ENCODE measurements at regions not wholly inside any gene's neighbourhood (a gene's known extent, or its start where the extent isn't known, plus 50 kb on each side); places are given as distances from the start of the nearest gene placed in this dataset.

DNA sequence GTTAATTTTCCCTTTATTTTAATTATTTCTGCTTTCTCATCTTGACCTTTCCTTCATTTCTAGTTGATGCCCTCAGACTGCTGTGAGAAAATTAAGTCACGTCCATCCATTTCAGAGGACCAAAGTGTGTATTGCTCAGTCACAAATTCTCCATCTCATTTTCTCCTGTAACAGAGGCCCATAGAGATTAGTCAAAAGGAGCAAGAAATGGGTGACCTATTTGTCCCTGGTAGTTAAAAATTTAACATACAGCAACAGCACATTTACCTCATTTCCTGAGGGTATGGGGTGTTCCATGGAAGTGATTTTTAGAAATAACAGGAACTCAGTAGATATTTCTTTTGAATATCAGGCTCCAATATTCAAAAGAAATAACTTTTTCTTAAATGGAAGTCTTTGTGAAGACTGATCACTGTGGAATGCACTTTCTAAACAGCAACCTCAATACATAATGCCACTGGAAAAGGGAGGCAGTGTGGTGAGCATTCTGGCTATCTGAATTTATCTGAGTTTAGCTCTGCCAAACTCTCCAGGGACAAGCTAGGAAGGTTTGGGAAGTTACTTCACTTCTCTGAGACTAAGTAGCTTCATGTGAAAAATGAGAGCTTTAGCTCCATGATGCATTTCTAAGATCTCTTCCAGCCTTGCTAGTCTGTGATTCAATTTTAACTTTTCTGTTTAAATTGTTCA is 808.2 kb downstream of the SQOR start:
- DNase-seq = no peak

GRCh38 chr15:46450112-46450809 is 815.4 kb downstream of the SQOR start:
- no peak for DNase-seq

GRCh38 chr15:46450810-46451182 is 816.0 kb downstream of the SQOR start:
- no peak for DNase-seq

GRCh38 chr15:46452297-46452820 is 817.5 kb downstream of the SQOR start:
- DNase-seq = no peak

DNA sequence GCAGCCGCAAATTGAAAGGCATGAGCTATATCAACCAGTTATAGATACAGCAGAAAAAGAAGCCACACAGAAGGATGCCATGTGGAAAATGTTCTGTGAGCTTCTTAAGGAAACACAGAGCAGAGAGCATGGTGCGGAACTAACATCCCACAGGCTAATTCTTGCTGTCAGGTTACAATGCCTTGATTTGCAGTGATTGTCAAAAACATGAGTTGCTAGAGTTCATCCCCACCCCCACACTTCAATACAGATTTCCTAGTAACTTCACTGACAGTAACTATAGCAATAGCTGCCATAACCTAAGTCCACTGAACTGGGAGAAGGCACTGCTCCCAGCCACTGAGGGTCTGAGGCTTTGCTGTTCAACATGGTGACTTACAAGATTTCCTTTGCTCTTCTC is 821.6 kb downstream of the SQOR start:
- DNase-seq = no peak

DNA sequence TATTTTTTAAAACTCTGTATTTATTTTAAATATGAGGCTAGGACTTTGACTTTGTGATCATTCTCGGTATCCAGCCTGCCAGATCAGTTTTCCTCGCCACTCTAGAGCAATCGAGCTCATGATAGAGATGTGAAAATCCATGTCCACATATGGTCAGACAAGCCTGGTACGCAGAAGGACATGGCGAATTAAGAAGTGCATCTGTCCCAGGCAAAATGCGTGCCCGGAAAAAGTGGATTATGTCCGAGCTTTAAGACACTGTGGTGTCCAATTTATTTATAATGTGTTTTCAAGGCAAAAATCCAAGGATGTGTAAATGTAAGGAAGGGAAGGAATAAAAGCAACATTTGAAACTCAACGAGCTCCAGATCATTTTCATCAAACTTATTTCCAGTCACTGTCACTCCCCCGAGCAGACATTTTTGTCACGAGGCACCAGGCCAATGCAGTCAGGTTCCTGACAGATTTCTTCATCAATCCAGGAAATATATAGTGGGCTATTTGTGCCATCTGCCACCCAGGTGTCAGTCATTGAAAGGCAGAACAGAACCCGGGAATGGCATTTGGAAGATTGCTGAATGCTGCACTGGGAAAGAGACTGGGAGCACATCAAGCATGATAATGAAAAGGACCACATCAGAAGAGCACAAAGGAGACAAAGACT is 825.7 kb downstream of the SQOR start:
- no peak for DNase-seq

GRCh38 chr15:46461416-46461815 is 826.6 kb downstream of the SQOR start:
- DNase-seq = no peak

GRCh38 chr15:46467041-46467440 is 832.2 kb downstream of the SQOR start:
- no peak for DNase-seq

- DNase-seq = no peak
These were observed 836.3 kb downstream of the SQOR start for GRCh38 chr15:46471096-46471495.

DNA sequence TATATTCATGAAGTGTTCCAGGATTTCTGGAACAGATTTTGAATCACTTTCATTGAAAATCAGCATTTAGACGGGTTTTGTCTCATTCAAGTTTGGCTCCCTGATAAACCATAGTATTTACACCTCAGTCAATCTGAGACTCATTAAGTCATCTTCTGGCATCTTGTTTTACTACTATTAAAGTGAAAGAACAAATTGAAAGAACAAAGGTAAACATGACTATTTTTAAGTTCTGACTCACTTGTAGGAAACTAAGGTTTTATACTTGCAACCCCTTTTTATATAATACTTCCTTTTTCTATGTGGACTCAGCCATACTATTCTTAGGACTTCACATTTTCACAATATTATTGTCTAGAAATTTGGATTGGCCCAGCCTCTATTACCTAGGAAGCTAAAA is 854.4 kb downstream of the SQOR start:
- no peak for DNase-seq

DNA sequence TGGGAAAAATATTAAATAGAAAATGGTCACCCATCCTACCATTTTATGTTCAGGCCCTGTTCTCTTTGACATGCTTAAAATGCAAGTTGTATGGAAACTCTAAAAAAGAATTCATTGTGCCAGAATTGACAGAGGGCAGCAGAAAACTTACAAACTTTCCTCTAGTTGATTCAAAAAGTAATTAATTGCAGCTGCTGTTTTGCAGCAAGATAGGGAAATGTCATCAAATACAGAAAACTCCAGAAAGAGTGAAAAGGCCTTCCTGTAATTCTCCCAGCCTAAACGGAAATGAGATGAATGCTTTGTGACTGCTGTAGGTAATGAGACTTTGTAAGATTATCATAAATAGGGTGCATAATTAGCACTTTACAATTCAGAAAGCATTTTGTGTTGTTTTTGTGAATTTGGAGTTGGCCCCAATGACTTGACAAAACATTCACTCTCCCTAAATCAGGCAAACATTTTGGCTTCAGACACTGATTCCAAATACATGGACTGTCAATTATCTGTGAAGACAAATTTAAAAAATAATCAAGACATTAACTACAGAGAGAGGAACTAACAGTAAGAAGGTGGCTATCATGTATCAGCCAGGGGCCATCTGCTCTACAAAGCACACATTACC is 861.8 kb downstream of the SQOR start:
- no peak for DNase-seq

GRCh38 chr15:46502667-46503066 is 867.8 kb downstream of the SQOR start:
- no peak for DNase-seq

GRCh38 chr15:46518381-46518780 is 883.6 kb downstream of the SQOR start:
- DNase-seq = no peak

DNA sequence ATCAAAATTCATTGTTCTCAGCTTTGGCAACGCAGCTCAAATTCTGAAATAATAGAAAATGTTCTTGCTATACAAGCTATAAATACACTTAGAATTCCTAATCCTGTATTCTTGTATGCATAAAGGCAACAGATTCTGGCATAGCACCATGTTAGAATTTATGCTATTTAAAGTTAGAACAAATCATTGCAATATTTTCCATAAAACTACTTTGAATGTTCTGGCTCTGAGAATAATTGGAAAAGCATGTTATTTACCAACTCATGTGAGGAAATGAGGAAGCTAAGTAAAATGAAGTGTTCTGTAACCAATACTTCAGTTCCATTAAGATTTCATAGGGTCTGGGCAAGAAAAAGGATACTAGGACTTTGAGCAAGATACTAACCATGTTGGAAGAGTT is 888.9 kb downstream of the SQOR start:
- no peak for DNase-seq

DNA sequence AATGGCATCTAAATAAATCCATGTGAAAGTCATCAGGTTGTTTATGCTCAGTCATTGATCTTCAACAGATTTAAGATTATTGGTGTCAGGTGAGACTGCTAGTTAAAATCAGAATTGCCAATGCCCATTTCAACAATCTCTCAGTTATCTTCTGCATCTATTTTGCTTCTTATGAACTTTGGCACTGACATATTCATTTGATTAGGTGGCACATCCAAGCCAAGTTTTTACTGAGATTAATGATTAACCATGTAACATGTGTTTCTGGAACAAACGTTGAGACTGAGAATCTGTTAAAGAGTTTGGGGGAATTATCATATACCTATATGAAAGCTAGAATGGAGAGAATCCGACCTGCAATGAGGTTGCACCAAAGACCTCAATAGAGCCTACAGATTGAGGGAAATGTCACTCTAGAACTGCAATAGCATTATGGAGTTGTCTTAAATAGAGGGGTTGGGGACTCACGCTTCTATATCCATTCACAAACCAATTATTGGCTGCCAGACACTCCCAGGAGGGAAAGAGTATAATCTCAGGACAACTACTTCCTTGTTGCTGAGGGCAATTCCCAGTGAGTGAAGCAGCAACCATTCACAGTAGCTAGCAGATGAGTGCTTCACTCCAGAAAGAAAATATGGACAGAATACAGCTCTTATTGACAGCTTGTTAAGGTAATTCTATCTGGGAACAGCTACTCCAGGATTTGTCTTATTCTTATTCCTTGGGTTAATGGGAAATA is 891.3 kb downstream of the SQOR start:
- DNase-seq = no peak

- DNase-seq = no peak
These were observed 891.9 kb downstream of the SQOR start for GRCh38 chr15:46526726-46527110.

DNA sequence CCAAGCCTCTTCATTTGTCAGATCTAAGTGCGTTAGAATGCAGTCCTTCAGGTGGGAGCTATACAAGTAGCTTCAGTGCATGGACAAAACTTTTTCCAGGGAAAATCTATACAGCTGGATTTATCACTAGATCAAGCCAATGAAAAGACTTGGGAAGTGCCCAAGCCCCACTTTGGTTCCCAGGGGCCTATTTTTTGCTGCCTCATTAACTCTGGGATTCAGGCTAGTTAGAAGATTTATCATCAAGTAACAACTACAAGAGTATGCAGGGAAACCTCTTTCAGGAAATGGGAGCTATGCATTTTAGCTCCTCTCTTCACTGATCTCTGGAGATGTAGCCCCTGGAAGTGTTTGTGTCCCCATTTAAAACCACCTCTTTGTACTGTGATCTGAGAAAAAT is 908.8 kb downstream of the SQOR start:
- no peak for DNase-seq

DNA sequence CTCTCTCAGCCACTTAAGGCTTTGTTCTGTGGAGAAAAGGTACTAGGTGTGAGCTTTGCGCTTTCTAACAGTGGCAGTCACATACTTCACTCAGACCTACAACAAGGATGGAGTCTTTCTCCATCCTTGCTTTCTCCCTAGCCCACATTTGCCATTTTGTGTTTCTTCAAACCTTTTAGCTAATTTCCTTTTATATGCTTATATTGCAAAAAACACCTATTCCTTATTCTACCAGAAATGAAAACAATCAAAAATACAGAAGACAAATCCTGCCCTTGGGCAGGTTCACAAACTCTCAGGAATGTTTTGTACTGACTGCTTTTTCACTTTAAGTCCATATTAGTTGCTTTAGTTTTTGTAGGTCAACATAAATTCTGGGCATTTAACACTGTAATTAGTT is 914.2 kb downstream of the SQOR start:
- no peak for DNase-seq

- no peak for DNase-seq
These were observed 917.5 kb downstream of the SQOR start for GRCh38 chr15:46552316-46552715.

DNA sequence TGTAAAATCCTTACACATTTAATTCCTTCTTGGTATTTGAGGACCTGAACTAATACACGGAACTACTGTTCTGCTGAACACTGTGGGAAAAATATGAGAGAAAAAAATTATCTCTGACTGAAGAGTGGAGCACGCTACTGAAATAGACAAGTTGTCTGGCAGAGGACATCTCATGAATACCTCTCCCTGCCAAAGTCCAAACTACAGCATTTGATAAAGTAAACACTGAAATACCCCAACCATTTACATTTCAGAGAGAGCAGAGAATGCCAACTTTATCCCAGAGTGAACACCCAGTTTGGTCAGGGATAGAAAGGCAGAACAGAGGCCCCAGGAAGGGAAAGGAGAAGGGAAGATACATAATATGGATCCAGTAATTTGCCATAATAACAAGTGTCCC is 920.7 kb downstream of the SQOR start:
- no peak for DNase-seq

- DNase-seq = no peak
These were observed 921.2 kb downstream of the SQOR start for GRCh38 chr15:46556010-46556409.

- no peak for DNase-seq
These were observed 921.9 kb downstream of the SQOR start for GRCh38 chr15:46556559-46557379.
